PC-3 (cell line): ENCODE measurements at regions not wholly inside any gene's neighbourhood (a gene's known extent, or its start where the extent isn't known, plus 50 kb on each side); places are given as distances from the start of the nearest gene placed in this dataset.

Source experiments
- CTCF ChIP-seq: fragments of 300-600 bp; sonication (generic); conservative IDR thresholded peaks from 2 replicates; pipeline ENCODE4 v1.5.1; 2017; ENCODE audit warnings: antibody characterized with exemption, low read depth, mild to moderate bottlenecking, low read length
- EZH2 ChIP-seq: fragments of 300-600 bp; sonication (generic); IDR thresholded peaks from one replicate; pipeline ENCODE4 v1.6.1; 2017; ENCODE audit warnings: antibody characterized with exemption, mild to moderate bottlenecking, low read length; ENCODE audit not compliant: unreplicated experiment

- no peak for TF ChIP-seq CTCF
- TF ChIP-seq EZH2, result no peak
Observed at GRCh38 chr14:34120185-34120977, 169.5 kb upstream of the EGLN3 start.
